ENCODE measurements at regions not wholly inside any gene's neighbourhood (a gene's known extent, or its start where the extent isn't known, plus 50 kb on each side); places are given as distances from the start of the nearest gene placed in this dataset.

DNA sequence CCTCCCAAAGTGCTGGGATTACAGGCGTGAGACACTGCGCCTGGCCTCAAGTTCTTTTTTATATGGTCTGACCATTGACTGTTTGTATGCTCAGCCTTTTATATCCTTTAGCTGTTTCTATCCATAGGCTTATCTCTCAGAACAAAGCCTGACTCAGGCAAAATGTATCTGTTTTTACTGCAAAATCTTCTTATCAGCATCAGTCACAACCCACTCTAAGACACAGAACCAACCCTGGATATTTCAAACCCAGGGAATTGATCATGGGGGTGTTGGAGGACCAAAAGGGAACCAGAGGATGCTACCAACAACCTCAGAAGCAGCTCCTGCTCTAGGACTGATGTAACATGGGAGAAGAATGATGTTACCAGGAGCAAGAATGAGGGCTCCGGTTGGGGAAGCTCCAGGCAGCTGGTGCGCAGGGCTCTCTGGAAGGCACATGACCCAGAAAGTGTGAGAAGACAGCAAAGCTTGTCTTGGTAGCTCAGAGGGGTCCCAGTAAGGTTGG is 75.3 kb upstream of the NCK2 start:
- TF ChIP-seq, protein P1, sequence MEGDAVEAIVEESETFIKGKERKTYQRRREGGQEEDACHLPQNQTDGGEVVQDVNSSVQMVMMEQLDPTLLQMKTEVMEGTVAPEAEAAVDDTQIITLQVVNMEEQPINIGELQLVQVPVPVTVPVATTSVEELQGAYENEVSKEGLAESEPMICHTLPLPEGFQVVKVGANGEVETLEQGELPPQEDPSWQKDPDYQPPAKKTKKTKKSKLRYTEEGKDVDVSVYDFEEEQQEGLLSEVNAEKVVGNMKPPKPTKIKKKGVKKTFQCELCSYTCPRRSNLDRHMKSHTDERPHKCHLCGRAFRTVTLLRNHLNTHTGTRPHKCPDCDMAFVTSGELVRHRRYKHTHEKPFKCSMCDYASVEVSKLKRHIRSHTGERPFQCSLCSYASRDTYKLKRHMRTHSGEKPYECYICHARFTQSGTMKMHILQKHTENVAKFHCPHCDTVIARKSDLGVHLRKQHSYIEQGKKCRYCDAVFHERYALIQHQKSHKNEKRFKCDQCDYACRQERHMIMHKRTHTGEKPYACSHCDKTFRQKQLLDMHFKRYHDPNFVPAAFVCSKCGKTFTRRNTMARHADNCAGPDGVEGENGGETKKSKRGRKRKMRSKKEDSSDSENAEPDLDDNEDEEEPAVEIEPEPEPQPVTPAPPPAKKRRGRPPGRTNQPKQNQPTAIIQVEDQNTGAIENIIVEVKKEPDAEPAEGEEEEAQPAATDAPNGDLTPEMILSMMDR (IDR thresholded peaks at IDR 0.05; ENCODE audit: low read depth, low read length) = no peak
- TF ChIP-seq POLR2A (IDR thresholded peaks at IDR 0.05; ENCODE audit: extremely low read depth, insufficient read length) (no peak), MYC (IDR thresholded peaks at IDR 0.05; ENCODE audit: low read depth, low read length) (no peak)
- TF ChIP-seq, protein P2, sequence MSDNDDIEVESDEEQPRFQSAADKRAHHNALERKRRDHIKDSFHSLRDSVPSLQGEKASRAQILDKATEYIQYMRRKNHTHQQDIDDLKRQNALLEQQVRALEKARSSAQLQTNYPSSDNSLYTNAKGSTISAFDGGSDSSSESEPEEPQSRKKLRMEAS (IDR thresholded peaks at IDR 0.05; ENCODE audit: low read depth, low read length) = no peak

Measured in NB4 (cell line).